ENCODE measurements at regions not wholly inside any gene's neighbourhood (a gene's known extent, or its start where the extent isn't known, plus 50 kb on each side); places are given as distances from the start of the nearest gene placed in this dataset.

DNA sequence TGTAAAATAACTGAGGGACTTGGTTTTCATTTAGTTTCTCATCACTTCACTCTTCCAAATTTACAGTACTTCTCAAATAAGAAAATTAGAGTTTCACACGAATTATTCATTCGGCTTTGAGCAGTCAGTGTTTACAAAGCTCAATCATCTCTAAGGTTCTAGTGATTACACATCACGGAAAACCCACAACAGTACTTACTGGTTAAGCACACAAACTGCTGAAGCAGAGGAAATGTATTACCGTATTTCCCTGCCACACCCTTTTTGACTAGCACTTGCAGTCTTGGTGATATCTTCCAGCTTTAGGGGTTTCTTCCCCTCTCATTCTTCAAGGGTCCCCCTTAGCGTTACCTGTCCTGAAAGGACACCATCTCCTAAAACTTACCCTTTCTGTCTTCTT, 164.8 kb upstream of the CDIN1 start:
- TF ChIP-seq SIN3A (IDR thresholded peaks at IDR 0.05; ENCODE audit: borderline replicate concordance, insufficient read depth, low read length), result no peak
- no peak for TF ChIP-seq POLR2AphosphoS5 (IDR thresholded peaks at IDR 0.05; ENCODE audit: low read depth, low read length)
- no peak for TF ChIP-seq TAF1 (IDR thresholded peaks at IDR 0.05; ENCODE audit: borderline replicate concordance, insufficient read depth, low read length)
- TF ChIP-seq, protein P1, sequence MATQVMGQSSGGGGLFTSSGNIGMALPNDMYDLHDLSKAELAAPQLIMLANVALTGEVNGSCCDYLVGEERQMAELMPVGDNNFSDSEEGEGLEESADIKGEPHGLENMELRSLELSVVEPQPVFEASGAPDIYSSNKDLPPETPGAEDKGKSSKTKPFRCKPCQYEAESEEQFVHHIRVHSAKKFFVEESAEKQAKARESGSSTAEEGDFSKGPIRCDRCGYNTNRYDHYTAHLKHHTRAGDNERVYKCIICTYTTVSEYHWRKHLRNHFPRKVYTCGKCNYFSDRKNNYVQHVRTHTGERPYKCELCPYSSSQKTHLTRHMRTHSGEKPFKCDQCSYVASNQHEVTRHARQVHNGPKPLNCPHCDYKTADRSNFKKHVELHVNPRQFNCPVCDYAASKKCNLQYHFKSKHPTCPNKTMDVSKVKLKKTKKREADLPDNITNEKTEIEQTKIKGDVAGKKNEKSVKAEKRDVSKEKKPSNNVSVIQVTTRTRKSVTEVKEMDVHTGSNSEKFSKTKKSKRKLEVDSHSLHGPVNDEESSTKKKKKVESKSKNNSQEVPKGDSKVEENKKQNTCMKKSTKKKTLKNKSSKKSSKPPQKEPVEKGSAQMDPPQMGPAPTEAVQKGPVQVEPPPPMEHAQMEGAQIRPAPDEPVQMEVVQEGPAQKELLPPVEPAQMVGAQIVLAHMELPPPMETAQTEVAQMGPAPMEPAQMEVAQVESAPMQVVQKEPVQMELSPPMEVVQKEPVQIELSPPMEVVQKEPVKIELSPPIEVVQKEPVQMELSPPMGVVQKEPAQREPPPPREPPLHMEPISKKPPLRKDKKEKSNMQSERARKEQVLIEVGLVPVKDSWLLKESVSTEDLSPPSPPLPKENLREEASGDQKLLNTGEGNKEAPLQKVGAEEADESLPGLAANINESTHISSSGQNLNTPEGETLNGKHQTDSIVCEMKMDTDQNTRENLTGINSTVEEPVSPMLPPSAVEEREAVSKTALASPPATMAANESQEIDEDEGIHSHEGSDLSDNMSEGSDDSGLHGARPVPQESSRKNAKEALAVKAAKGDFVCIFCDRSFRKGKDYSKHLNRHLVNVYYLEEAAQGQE (IDR thresholded peaks at IDR 0.05; ENCODE audit: insufficient read depth in 1 of 2, low read depth in 2 of 2, low read length in 2 of 2), result no peak
